Muscle of leg (tissue), 3 donors: ENCODE measurements at regions not wholly inside any gene's neighbourhood (a gene's known extent, or its start where the extent isn't known, plus 50 kb on each side); places are given as distances from the start of the nearest gene placed in this dataset.

Experiments used
- DNase-seq: peaks from one replicate; pipeline ENCODE4 v3.0.0; 2013
- H3K27ac ChIP-seq: one replicate; pipeline ENCODE4 v1.5.1; 2013; ENCODE audit warnings: mild to moderate bottlenecking, low read length, control low read depth
- H3K27me3 ChIP-seq: one replicate; pipeline ENCODE4 v1.6.1; 2013; ENCODE audit warnings: low read length; ENCODE audit not compliant: control insufficient read depth, insufficient read depth
- H3K36me3 ChIP-seq: one replicate; pipeline ENCODE4 v1.6.1; 2013; ENCODE audit warnings: low read length; ENCODE audit not compliant: control insufficient read depth, insufficient read depth
- H3K4me1 ChIP-seq: one replicate; pipeline ENCODE4 v1.6.1; 2013; ENCODE audit warnings: low read length; ENCODE audit not compliant: control insufficient read depth, insufficient read depth
- H3K4me3 ChIP-seq: one replicate; pipeline ENCODE4 v1.5.1; 2013; ENCODE audit warnings: low read length, control low read depth
- H3K9me3 ChIP-seq: replicated peaks from 2 replicates; pipeline ENCODE4 v1.6.1; 2013; ENCODE audit warnings: low read depth, low read length; ENCODE audit not compliant: control insufficient read depth
- WGBS: methylation state at CpG from one replicate; pipeline ENCODE4 v1.1.5; 2013; ENCODE audit warnings: missing lambda C conversion rate; ENCODE audit not compliant: insufficient coverage; 5-methylcytosine and 5-hydroxymethylcytosine counted together

DNA sequence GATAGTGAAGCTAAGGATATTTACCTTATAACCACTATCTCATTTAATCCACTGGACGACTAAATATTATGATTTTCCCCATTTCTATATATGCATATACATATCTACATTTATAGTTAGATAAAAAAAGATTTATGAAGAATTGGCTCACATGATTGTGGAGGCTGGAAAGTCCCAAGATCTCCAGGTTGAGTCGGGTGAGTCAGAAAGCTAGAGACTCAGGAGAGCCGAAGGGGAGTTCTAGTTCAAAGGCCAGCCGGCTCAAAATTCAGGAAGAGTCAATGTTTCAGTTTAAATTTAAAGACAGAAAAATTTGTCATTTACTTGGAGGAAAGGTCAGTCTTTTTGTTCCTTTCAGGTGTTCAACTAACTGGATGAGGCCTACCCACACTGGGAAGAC lies 158.2 kb upstream of the CPEB2 start:
- Histone ChIP-seq H3K9me3 (peaks cover 2% of the 10 kb centered on the region), H3K36me3 (no peaks in the 10 kb centered on the region), H3K4me1 (peaks cover 6% of the 10 kb centered on the region), H3K4me3 (no peak overlapping the region), H3K27me3 (no peaks in the 10 kb centered on the region), H3K27ac (no peak overlapping the region)
- DNase-seq, result no peak
- WGBS, result 97% methylated on average over 3 of the region's 4 CpGs

DNA sequence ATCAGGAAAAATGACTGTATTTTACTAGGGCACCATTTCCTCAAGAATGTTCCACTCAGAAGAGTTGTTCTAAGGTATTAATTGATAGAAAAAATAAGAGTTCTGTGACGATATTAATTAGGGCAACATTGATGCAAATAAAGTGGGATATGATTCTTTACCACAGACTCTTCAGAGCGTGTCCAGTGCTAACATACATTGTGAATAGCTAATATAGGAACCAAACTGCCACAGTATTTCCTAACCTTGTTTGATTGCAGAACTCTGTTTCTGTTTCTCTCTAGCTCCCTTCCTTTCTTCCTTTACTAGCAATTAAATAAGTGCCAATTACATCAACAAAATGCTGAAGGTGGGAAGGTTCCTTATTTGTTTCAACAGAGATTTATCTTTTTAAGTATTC lies 154.1 kb upstream of the CPEB2 start:
- Histone ChIP-seq H3K4me3 (no peak overlapping the region), H3K27ac (no peak overlapping the region), H3K36me3 (no peaks in the 10 kb centered on the region), H3K27me3 (no peaks in the 10 kb centered on the region), H3K4me1 (no peaks in the 10 kb centered on the region), H3K9me3 (no peaks in the 10 kb centered on the region)
- DNase-seq, result no peak
- no CpG with 5 or more reads among the region's 2 CpGs for WGBS

DNA sequence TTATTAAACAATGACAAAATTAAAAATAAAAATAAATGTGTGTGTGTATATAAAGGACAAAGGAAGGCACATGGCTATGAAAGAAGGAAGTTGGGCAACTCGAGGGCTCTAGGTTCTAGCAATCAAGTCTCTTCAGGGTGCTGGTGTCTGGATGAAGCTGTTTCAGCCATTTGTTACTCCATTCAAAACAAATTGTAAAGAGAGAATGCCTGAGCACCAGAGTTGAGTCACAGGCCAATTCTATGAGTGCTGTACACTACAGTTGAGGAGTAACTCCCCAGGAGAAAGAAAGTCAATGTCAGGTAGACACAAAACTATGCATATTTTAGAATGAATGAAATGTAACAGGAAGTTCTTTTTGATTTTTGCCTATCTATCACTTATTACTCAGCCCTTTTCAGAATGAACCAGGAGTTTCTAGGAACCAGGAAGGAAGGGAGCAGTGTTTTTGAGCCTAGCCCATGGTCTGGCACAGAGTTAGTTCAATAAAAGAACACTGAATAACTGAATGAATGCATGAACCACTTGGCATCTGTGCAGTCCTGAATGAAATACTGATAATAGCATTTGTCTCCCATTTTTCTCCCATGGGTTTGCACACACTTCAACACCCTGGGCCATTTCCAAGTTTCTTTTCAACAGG lies 151.7 kb upstream of the CPEB2 start:
- Histone ChIP-seq H3K4me1 (no peaks in the 10 kb centered on the region), H3K27me3 (no peaks in the 10 kb centered on the region), H3K36me3 (no peaks in the 10 kb centered on the region), H3K9me3 (no peaks in the 10 kb centered on the region), H3K4me3 (no peak overlapping the region), H3K27ac (no peak overlapping the region)
- WGBS, result no CpG with 5 or more reads among the region's 1 CpG
- DNase-seq, result no peak

DNA sequence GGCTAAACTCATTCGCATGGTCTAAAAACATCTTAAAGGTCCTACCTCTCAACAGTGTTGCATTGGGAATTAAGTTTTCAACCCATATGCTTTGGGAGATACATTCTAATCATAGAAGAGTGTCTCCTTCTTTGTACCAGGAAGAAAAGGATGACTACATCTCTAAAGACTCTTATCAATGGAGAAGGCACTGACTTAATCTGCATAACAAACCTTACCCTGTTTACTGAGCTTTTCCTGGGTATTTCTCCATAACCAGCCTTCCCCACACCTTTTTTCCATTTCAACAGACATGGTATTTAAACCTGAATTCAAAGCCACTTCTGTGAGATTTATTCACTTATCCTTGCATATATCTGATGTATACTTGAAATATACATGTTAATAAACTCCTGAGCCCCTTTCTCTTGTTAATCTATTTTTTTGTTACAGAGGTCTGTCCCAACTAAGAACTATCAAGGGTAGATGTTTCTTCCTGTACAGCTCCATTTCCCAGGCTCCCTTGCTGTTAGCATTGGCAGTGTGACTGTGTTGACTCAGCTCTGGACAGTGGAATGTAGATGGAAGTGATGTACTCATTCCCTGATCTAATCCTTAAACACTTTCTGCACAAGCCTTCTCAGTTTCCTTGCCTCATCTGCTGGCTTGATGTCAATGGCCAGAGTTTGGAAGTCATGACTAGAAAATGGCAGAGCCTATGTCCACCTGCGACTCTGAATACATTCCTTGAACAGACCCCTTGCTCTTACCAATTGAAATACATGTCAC lies 148.9 kb upstream of the CPEB2 start:
- peak; percentile 27 for DNase-seq
- Histone ChIP-seq H3K36me3 (no peaks in the 10 kb centered on the region), H3K9me3 (no peaks in the 10 kb centered on the region), H3K27me3 (no peaks in the 10 kb centered on the region), H3K4me3 (no peak overlapping the region), H3K4me1 (no peaks in the 10 kb centered on the region), H3K27ac (no peak overlapping the region)
- 92% methylated on average over 1 of the region's 2 CpGs for WGBS

DNA sequence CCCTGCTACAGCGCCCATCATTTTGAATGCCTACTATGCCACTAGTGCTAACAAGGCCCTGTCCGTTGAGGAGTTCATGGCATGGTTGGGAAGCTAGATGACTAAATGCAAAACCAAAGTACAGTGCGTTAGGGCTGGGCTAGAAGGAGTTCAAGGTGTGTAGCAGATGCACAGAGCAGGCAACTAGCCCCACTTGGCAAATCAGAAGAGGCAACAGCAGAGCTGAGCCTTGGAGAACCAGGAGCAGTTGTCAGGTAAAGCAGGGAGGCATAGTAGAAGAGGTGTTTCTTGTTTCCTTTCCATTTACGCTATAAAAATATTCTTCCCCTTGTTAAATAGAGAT lies 146.6 kb upstream of the CPEB2 start:
- no peaks in the 10 kb centered on the region for H3K36me3 ChIP-seq
- DNase-seq, result no peak
- no peaks in the 10 kb centered on the region for H3K27me3 ChIP-seq
- no peak overlapping the region for H3K4me3 ChIP-seq
- H3K27ac ChIP-seq, result no peak overlapping the region
- H3K9me3 ChIP-seq, result no peaks in the 10 kb centered on the region
- H3K4me1 ChIP-seq, result no peaks in the 10 kb centered on the region
- 80% methylated on average over 2 of the region's 4 CpGs for WGBS

DNA sequence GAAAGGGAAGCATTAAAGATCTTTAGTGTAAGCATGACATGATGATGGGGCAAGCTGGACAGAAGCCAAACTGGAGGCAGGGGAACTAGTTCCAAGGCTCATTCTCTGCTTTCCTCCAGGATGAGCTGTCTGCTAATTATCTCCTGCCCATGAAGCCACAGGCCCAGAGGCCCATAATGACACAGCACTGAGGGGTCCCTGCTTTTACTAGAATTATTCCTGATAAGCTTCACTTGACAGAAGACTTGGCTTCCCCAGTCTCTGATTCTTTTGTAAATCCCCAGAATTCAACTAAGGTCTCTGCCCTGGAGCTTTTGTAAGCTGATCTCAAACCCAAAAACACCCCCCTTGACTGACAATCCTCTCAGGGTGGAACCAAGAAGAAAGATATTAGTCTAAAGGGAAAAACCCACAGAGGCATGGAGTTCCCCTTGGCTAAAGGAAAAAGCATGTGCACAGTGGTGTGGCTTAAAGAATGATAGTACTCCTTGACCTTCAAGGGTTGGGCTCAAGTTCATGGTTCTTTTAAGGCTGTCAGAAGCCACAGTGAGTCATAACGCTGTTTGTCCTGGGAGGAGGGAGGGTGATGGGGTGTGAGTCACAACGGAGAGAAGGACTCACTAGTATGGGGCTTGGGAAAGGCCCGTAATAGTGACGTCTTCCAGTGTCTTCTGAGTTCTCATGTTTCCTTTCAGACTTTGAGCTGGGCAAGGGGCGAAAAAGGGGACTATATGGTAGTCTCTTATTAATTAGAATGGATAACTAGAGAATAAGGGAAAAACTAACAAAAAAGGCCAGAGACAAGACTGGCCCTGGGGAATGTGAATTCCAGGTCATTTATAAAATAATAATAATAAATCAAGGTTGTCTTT lies 146.0 kb upstream of the CPEB2 start:
- 38% methylated on average over 4 of the region's 5 CpGs for WGBS
- no peaks in the 10 kb centered on the region for H3K36me3 ChIP-seq
- H3K9me3 ChIP-seq, result no peaks in the 10 kb centered on the region
- peak; percentile 38 for DNase-seq
- no peaks in the 10 kb centered on the region for H3K27me3 ChIP-seq
- H3K4me1 ChIP-seq, result no peaks in the 10 kb centered on the region
- H3K27ac ChIP-seq, result no peak overlapping the region
- H3K4me3 ChIP-seq, result no peak overlapping the region

DNA sequence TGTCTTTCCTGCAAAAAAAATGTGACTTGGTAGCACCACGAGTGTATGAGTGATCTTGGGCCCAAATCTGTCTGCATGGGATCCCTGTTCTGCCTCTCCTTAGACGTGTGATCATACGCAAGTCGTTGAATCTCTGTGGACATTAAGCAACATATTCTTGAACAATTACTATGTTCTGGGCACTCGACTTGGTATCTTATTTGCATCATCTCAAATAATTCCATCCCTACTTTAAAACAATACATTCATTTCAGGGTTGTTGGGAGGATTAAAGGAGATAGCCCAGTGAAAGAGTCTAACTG lies 145.4 kb upstream of the CPEB2 start:
- no peak overlapping the region for H3K27ac ChIP-seq
- no peaks in the 10 kb centered on the region for H3K9me3 ChIP-seq
- no peaks in the 10 kb centered on the region for H3K27me3 ChIP-seq
- no peaks in the 10 kb centered on the region for H3K36me3 ChIP-seq
- WGBS, result 91% methylated on average over 4 of the region's 5 CpGs
- H3K4me3 ChIP-seq, result no peak overlapping the region
- no peaks in the 10 kb centered on the region for H3K4me1 ChIP-seq
- DNase-seq, result no peak

DNA sequence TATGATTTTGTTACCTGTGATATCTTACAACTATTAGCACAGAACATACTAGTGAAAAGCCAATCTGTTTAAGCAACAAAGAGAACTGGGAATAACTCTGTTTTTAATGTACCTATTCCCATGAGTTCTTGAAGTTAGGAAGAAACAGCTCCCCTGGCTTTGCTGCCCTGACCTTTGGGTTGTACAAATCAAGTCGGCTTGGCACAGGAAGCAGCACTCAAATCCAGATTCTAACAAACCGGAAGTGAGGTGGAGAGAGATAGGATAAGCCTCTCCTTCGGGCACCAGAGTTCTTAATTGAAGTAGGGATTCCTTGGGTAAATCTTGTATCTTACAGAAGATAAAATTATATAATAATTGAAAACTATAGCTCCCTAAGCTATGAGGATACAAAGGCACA lies 144.8 kb upstream of the CPEB2 start:
- Histone ChIP-seq H3K4me3 (no peak overlapping the region), H3K27me3 (no peaks in the 10 kb centered on the region), H3K9me3 (no peaks in the 10 kb centered on the region), H3K36me3 (no peaks in the 10 kb centered on the region), H3K4me1 (peaks cover 1% of the 10 kb centered on the region), H3K27ac (no peak overlapping the region)
- no CpG with 5 or more reads among the region's 3 CpGs for WGBS
- no peak for DNase-seq

DNA sequence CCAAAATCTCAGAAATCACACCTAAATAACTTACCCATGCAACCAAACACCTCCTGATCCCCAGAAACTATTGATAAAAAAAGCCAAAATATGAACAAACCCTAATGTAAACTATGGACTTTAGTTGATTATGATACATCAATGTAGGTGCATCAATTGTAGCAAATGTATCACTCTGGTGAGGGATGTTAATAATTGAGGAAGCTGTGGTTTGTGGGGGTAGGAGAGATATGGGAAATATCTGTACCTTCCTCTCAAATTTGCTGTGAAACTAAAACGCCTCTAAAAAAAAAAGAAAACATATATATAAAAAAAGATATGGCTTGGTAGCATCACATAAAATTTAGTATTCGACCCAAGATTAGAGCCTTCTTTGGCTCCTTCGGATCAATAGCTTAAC lies 144.3 kb upstream of the CPEB2 start:
- peaks cover 6% of the 10 kb centered on the region for H3K4me1 ChIP-seq
- H3K36me3 ChIP-seq, result no peaks in the 10 kb centered on the region
- no CpG with 5 or more reads among the region's 3 CpGs for WGBS
- no peak for DNase-seq
- no peak overlapping the region for H3K27ac ChIP-seq
- no peaks in the 10 kb centered on the region for H3K9me3 ChIP-seq
- no peaks in the 10 kb centered on the region for H3K27me3 ChIP-seq
- no peak overlapping the region for H3K4me3 ChIP-seq

DNA sequence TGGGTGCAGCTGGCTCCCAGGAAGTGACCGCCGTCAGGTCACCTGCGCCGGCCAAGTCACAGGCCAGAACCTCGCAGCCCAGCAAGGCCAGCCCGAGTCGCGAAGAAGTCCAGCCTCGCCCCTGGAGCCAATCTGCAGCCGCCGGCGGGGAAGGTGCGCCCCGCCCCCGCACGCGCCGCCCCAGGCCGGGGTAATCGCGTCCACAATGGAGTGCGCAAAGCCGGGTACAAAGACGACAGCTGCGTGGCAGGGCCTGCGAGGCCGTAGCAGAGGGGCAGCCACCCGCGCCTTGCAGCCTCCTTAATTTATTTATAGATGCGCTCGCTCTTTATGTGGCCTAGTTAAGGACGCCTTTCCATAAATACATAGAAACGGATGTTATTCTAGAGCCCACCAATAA lies 139.4 kb upstream of the CPEB2 start:
- H3K9me3 ChIP-seq, result no peaks in the 10 kb centered on the region
- H3K4me1 ChIP-seq, result peaks cover 14% of the 10 kb centered on the region
- no peak overlapping the region for H3K4me3 ChIP-seq
- peak; percentile 49 for DNase-seq
- H3K36me3 ChIP-seq, result no peaks in the 10 kb centered on the region
- H3K27ac ChIP-seq, result no peak overlapping the region
- no peaks in the 10 kb centered on the region for H3K27me3 ChIP-seq
- 8% methylated on average over 26 of the region's 33 CpGs for WGBS
